OCI-LY7 (cell line): ENCODE measurements at regions not wholly inside any gene's neighbourhood (a gene's known extent, or its start where the extent isn't known, plus 50 kb on each side); places are given as distances from the start of the nearest gene placed in this dataset.

Experiments used
- BruUV-seq: library from RNA; stranded (reverse); fragments of 400-500 nt; replicated peaks from 2 replicates; lab custom pipeline; 2021; lab: Mats Ljungman, UMichigan
- CTCF ChIA-PET: fragments of 300-600 bp; sonication (Branson Sonifier 250); formaldehyde crosslinking; loops from one replicate; lab custom pipeline; 2022; ENCODE audit warnings: antibody characterized with exemption; ENCODE audit not compliant: unreplicated experiment; lab: Charles Lee
- POLR2A ChIA-PET: fragments of 300-600 bp; sonication (Branson Sonifier 250); formaldehyde crosslinking; loops from one replicate; lab custom pipeline; 2022; ENCODE audit warnings: antibody characterized with exemption; lab: Charles Lee
- DNase-seq: peaks from one replicate; pipeline ENCODE4 v3.0.0-alpha.2; 2015; ENCODE audit warnings: low spot score
- H2AFZ ChIP-seq: fragments of 200-600 bp; sonication (generic), shearing (Covaris generic); 2 replicates; pipeline ENCODE4 v1.6.1; 2014; ENCODE audit warnings: mild to moderate bottlenecking, antibody characterized with exemption, low read length, moderate library complexity
- H3K27ac ChIP-seq: fragments of 200-600 bp; sonication (generic); 2 replicates; pipeline ENCODE4 v1.5.1; 2014; ENCODE audit warnings: mixed run types, low read depth, mild to moderate bottlenecking, moderate library complexity, low read length, inconsistent platforms; ENCODE audit not compliant: poor library complexity, severe bottlenecking
- H3K36me3 ChIP-seq: fragments of 200-600 bp; sonication (generic); 2 replicates; pipeline ENCODE4 v1.6.1; 2014; ENCODE audit warnings: mild to moderate bottlenecking, antibody characterized with exemption, low read length, moderate library complexity, mixed read lengths; ENCODE audit not compliant: insufficient read depth
- H3K4me1 ChIP-seq: fragments of 200-600 bp; sonication (generic); 2 replicates; pipeline ENCODE4 v1.5.1; 2014; ENCODE audit warnings: mild to moderate bottlenecking, low read length; ENCODE audit not compliant: insufficient read depth, poor library complexity, severe bottlenecking
- H3K4me2 ChIP-seq: fragments of 200-600 bp; sonication (generic); 2 replicates; pipeline ENCODE4 v1.6.1; 2014; ENCODE audit warnings: mild to moderate bottlenecking, low read length
- H3K4me3 ChIP-seq: fragments of 200-600 bp; sonication (generic); 2 replicates; pipeline ENCODE4 v1.5.1; 2014; ENCODE audit warnings: mild to moderate bottlenecking, low read depth, low read length; ENCODE audit not compliant: poor library complexity, severe bottlenecking
- H3K79me2 ChIP-seq: fragments of 200-600 bp; sonication (generic); 2 replicates; pipeline ENCODE4 v1.6.1; 2016; ENCODE audit warnings: low read depth, mild to moderate bottlenecking, low read length, moderate library complexity, mixed read lengths; ENCODE audit not compliant: insufficient read depth
- H3K9me2 ChIP-seq: fragments of 200-600 bp; sonication (generic); 2 replicates; pipeline ENCODE4 v1.6.1; 2016; ENCODE audit warnings: mild to moderate bottlenecking, low read length, mixed read lengths; ENCODE audit not compliant: insufficient read depth
- H3K9me3 ChIP-seq: fragments of 200-600 bp; sonication (generic); 2 replicates; pipeline ENCODE4 v1.6.1; 2014; ENCODE audit warnings: mild to moderate bottlenecking, mixed run types, low read length, mixed read lengths
- H4K20me1 ChIP-seq: fragments of 200-600 bp; sonication (generic); 2 replicates; pipeline ENCODE4 v1.6.1; 2014; ENCODE audit warnings: mild to moderate bottlenecking, antibody characterized with exemption, low read length, moderate library complexity, mixed read lengths; ENCODE audit not compliant: insufficient read depth
- EZH2phosphoT487 ChIP-seq: fragments of 200-600 bp; sonication (generic); IDR thresholded peaks from 2 replicates; pipeline ENCODE4 v1.6.1; 2018; ENCODE audit warnings: low read depth, borderline replicate concordance, mild to moderate bottlenecking, mixed run types, antibody characterized with exemption, low read length, moderate library complexity, mixed read lengths
- intact Hi-C: fragments of 100-400 bp; cut with micrococcal nuclease; formaldehyde crosslinking; loops from one replicate; pipeline ENCODE4 v1.10.0; 2022; ENCODE audit not compliant: unreplicated experiment
- TF ChIP-seq, protein P1 (sequence below): fragments of 200-600 bp; sonication (generic); conservative IDR thresholded peaks from 2 replicates; pipeline ENCODE4 v1.5.1; 2014; ENCODE audit warnings: mild to moderate bottlenecking, antibody characterized with exemption, low read length, moderate library complexity, mixed read lengths

- no peak for TF ChIP-seq EZH2phosphoT487
- TF ChIP-seq, protein P1, sequence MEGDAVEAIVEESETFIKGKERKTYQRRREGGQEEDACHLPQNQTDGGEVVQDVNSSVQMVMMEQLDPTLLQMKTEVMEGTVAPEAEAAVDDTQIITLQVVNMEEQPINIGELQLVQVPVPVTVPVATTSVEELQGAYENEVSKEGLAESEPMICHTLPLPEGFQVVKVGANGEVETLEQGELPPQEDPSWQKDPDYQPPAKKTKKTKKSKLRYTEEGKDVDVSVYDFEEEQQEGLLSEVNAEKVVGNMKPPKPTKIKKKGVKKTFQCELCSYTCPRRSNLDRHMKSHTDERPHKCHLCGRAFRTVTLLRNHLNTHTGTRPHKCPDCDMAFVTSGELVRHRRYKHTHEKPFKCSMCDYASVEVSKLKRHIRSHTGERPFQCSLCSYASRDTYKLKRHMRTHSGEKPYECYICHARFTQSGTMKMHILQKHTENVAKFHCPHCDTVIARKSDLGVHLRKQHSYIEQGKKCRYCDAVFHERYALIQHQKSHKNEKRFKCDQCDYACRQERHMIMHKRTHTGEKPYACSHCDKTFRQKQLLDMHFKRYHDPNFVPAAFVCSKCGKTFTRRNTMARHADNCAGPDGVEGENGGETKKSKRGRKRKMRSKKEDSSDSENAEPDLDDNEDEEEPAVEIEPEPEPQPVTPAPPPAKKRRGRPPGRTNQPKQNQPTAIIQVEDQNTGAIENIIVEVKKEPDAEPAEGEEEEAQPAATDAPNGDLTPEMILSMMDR: no peak
- no peaks in the 10 kb centered on the region for H3K9me3 ChIP-seq
- CTCF ChIA-PET: no interaction called here
- no peak overlapping the region for H2AFZ ChIP-seq
- no peaks in the 10 kb centered on the region for H3K79me2 ChIP-seq
- no peaks in the 10 kb centered on the region for H4K20me1 ChIP-seq
- no peaks in the 10 kb centered on the region for H3K4me1 ChIP-seq
- H3K4me3 ChIP-seq: no peak overlapping the region
- BruUV-seq: no TSS peak
- H3K27ac ChIP-seq: no peak overlapping the region
- no peak overlapping the region for H3K4me2 ChIP-seq
- intact Hi-C loops: no loop called here
- no peaks in the 10 kb centered on the region for H3K36me3 ChIP-seq
- no peaks in the 10 kb centered on the region for H3K9me2 ChIP-seq
- POLR2A ChIA-PET: no interaction called here
- DNase-seq: no peak
Measured at GRCh38 chr2:64379186-64379585, 74.8 kb upstream of the LGALSL start.

GRCh38 chr2:64380853-64381527 is 73.0 kb upstream of the LGALSL start:
- H3K4me3 ChIP-seq: no peak overlapping the region
- H3K9me2 ChIP-seq: no peaks in the 10 kb centered on the region
- POLR2A ChIA-PET: interaction anchor here (0.7 to 1.1 kb wide), 2 partner anchors 16 to 20 kb away, joined by 3 to 4 read pairs; no protein-coding TSS in a partner anchor
- no peak overlapping the region for H3K27ac ChIP-seq
- H3K4me1 ChIP-seq: no peaks in the 10 kb centered on the region
- no peak overlapping the region for H2AFZ ChIP-seq
- H4K20me1 ChIP-seq: no peaks in the 10 kb centered on the region
- H3K4me2 ChIP-seq: no peak overlapping the region
- no peak for DNase-seq
- CTCF ChIA-PET: no interaction called here
- TF ChIP-seq EZH2phosphoT487: no peak
- TF ChIP-seq, protein P1: no peak
- BruUV-seq: no TSS peak
- intact Hi-C loops: no loop called here
- H3K79me2 ChIP-seq: no peaks in the 10 kb centered on the region
- no peaks in the 10 kb centered on the region for H3K36me3 ChIP-seq
- H3K9me3 ChIP-seq: no peaks in the 10 kb centered on the region

DNA sequence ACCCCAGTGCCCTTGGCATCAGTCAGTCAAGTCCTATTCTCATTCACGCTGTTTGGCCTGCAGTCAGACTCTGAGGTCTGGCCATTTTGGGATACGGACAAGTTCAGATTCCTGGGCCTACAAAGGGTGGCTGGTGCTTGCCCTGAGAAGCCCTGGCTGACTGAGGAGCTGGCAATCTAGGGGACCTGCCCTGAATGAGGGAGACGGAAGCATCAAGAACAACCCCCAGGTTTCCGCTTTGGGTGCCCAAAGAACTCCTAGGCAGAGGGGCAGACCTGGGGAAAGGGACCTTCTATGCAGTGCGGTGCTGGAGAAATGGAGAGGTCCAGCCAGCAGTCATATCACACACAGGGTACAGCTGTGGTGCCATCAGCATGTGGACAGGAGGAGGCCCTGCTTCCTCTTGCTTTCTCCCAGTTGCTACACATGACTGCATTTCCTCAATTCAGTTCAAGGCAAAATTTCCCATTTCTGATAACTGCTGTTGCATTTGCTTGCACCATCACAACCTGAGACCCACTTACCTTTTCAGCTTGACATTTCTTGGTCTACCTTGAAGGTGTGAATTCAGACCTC is 70.9 kb upstream of the LGALSL start:
- Histone ChIP-seq H3K36me3 (no peaks in the 10 kb centered on the region), H3K4me3 (no peak overlapping the region), H3K79me2 (no peaks in the 10 kb centered on the region), H4K20me1 (no peaks in the 10 kb centered on the region), H3K9me3 (no peaks in the 10 kb centered on the region), H3K9me2 (no peaks in the 10 kb centered on the region), H3K27ac (no peak overlapping the region), H2AFZ (no peak overlapping the region), H3K4me2 (no peak overlapping the region), H3K4me1 (no peaks in the 10 kb centered on the region)
- CTCF ChIA-PET: no interaction called here
- POLR2A ChIA-PET: interaction anchor here (0.6 kb wide), 1 partner anchor 15 kb away, joined by 3 read pairs; no protein-coding TSS in a partner anchor
- no TSS peak for BruUV-seq
- intact Hi-C loops: no loop called here
- DNase-seq: no peak
- TF ChIP-seq, protein P1: no peak
- TF ChIP-seq EZH2phosphoT487: no peak
